Gastroesophageal sphincter (tissue), 3 donors: ENCODE measurements at regions not wholly inside any gene's neighbourhood (a gene's known extent, or its start where the extent isn't known, plus 50 kb on each side); places are given as distances from the start of the nearest gene placed in this dataset.

Experiments
- POLR2A ChIP-seq, 2 donors: fragments of 450-650 bp; IDR thresholded peaks; one replicate each; pipeline ENCODE4 v1.6.1; 2017; ENCODE audit warnings: antibody characterized with exemption in 2 of 2, mild to moderate bottlenecking in 2 of 2, moderate library complexity in 1 of 2
- POLR2AphosphoS5 ChIP-seq: sonication (generic); formaldehyde crosslinking; IDR thresholded peaks from one replicate; pipeline ENCODE4 v1.6.1; 2017; ENCODE audit warnings: antibody characterized with exemption
- TF ChIP-seq, protein P1 (sequence below), 4 experiments: fragments of 200-600 bp in 2 of 4; fragments of 450-650 bp in 2 of 4; sonication (generic) in 1 of 4; IDR thresholded peaks; one replicate each; pipeline ENCODE4 v1.5.1; 2017 to 2019; ENCODE audit warnings: antibody characterized with exemption in 4 of 4, mild to moderate bottlenecking in 2 of 4, moderate library complexity in 2 of 4

DNA sequence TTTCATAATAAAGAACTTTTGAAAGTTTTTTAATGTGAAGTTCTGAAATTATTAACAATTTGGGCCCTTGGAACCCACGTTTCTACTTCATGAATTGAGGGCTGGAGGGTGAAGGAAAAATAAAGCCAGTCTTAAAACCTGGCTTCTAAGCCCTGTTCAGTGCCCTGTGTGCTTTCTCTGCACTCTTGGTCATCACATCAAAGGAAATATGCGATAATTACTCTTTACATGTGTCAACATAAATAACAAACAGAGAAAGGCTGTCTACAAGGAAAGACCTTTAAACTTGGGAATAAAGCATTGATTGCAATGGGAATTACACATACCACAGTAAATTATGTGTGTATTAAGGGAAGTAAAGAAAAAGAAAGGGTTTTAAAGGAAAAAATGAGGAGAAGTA is 150.7 kb upstream of the KLF7 start:
- TF ChIP-seq, protein P1, sequence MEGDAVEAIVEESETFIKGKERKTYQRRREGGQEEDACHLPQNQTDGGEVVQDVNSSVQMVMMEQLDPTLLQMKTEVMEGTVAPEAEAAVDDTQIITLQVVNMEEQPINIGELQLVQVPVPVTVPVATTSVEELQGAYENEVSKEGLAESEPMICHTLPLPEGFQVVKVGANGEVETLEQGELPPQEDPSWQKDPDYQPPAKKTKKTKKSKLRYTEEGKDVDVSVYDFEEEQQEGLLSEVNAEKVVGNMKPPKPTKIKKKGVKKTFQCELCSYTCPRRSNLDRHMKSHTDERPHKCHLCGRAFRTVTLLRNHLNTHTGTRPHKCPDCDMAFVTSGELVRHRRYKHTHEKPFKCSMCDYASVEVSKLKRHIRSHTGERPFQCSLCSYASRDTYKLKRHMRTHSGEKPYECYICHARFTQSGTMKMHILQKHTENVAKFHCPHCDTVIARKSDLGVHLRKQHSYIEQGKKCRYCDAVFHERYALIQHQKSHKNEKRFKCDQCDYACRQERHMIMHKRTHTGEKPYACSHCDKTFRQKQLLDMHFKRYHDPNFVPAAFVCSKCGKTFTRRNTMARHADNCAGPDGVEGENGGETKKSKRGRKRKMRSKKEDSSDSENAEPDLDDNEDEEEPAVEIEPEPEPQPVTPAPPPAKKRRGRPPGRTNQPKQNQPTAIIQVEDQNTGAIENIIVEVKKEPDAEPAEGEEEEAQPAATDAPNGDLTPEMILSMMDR (IDR thresholded peaks at IDR 0.05), result no peak
- TF ChIP-seq POLR2AphosphoS5, result no peak
- TF ChIP-seq POLR2A (IDR thresholded peaks at IDR 0.05), result no peak
